ENCODE measurements at regions not wholly inside any gene's neighbourhood (a gene's known extent, or its start where the extent isn't known, plus 50 kb on each side); places are given as distances from the start of the nearest gene placed in this dataset.

- no peak for TF ChIP-seq CTCF (IDR thresholded peaks at IDR 0.05)
- no peak for DNase-seq
- H3K36me3 ChIP-seq, result no peaks in the 10 kb centered on the region
- H3K27ac ChIP-seq, result no peak overlapping the region
- intact Hi-C loops (cut with DNase I), result no loop called here
- H3K4me1 ChIP-seq, result no peaks in the 10 kb centered on the region
- H3K9me3 ChIP-seq, result peaks cover 0 to 42% (median 0%) of the 10 kb centered on the region in 11 donors
- 43 to 66% methylated on average over 2 of the region's 2 CpGs for WGBS, 2 donors
- no peaks in the 10 kb centered on the region for H3K27me3 ChIP-seq
- H3K4me3 ChIP-seq, result no peak overlapping the region
- no peak for ATAC-seq
Observed at GRCh38 chrX:5807181-5807580, 421.5 kb downstream of the NLGN4X start.

GRCh38 chrX:5802391-5802790, 426.3 kb downstream of the NLGN4X start:
- H3K4me3 ChIP-seq, result no peak overlapping the region
- H3K9me3 ChIP-seq, result peaks cover 0 to 21% (median 0%) of the 10 kb centered on the region in 11 donors
- 43 to 50% methylated on average over 1 of the region's 1 CpG for WGBS, 2 donors
- H3K27me3 ChIP-seq, result no peaks in the 10 kb centered on the region
- no peaks in the 10 kb centered on the region for H3K36me3 ChIP-seq
- H3K4me1 ChIP-seq, result no peaks in the 10 kb centered on the region
- H3K27ac ChIP-seq, result no peak overlapping the region
- intact Hi-C loops (cut with DNase I), result no loop called here
- no peak for DNase-seq
- no peak for TF ChIP-seq CTCF (IDR thresholded peaks at IDR 0.05)
- no peak for ATAC-seq

GRCh38 chrX:5791721-5792120, 436.9 kb downstream of the NLGN4X start:
- TF ChIP-seq CTCF (IDR thresholded peaks at IDR 0.05), result no peak
- no peaks in the 10 kb centered on the region for H3K4me1 ChIP-seq
- H3K27me3 ChIP-seq, result no peaks in the 10 kb centered on the region
- no peak for ATAC-seq
- no peak overlapping the region for H3K27ac ChIP-seq
- intact Hi-C loops (cut with DNase I), result no loop called here
- H3K4me3 ChIP-seq, result no peak overlapping the region
- no peak for DNase-seq
- WGBS, 2 donors, result 83 to 84% methylated on average over 4 of the region's 4 CpGs
- H3K36me3 ChIP-seq, result no peaks in the 10 kb centered on the region
- peaks cover 0 to 4% (median 0%) of the 10 kb centered on the region in 11 donors for H3K9me3 ChIP-seq

- DNase-seq, result no peak
- H3K4me1 ChIP-seq, result no peaks in the 10 kb centered on the region
- no peak for TF ChIP-seq CTCF (IDR thresholded peaks at IDR 0.05)
- H3K27ac ChIP-seq, result no peak overlapping the region
- WGBS, 2 donors, result 51 to 78% methylated on average over 4 of the region's 4 CpGs
- intact Hi-C loops (cut with DNase I), result no loop called here
- no peaks in the 10 kb centered on the region for H3K36me3 ChIP-seq
- no peak for ATAC-seq
- H3K9me3 ChIP-seq, result peaks cover 0 to 4% (median 0%) of the 10 kb centered on the region in 11 donors
- no peaks in the 10 kb centered on the region for H3K27me3 ChIP-seq
- H3K4me3 ChIP-seq, result no peak overlapping the region
Observed at GRCh38 chrX:5788910-5789309, 439.8 kb downstream of the NLGN4X start.
